H1 (cell line): ENCODE measurements at regions not wholly inside any gene's neighbourhood (a gene's known extent, or its start where the extent isn't known, plus 50 kb on each side); places are given as distances from the start of the nearest gene placed in this dataset.

Source experiments
- CTCF ChIA-PET: fragments of 300-600 bp; sonication (Branson Sonifier 250); formaldehyde crosslinking; loops from one replicate; lab custom pipeline; 2021; ENCODE audit not compliant: partially characterized antibody; lab: Charles Lee
- POLR2A ChIA-PET: fragments of 300-600 bp; sonication (Branson Sonifier 250); formaldehyde crosslinking; loops from one replicate; lab custom pipeline; 2021; ENCODE audit warnings: inconsistent platforms; ENCODE audit not compliant: partially characterized antibody; lab: Charles Lee
- DNase-seq, 2 experiments: peaks; one replicate each; pipeline versions ENCODE4 v3.0.0 to v3.0.0-alpha.2; 2010 to 2022; ENCODE audit warnings: low spot score in 2 of 2, low read depth in 1 of 2, mixed read lengths in 1 of 2
- FAIRE-seq: peaks from 2 replicates; lab custom pipeline; 2011; peaks lifted over from hg19 to GRCh38; lab: Jason Lieb, UNC
- H2AFZ ChIP-seq: 2 replicates; pipeline ENCODE4 v1.8.1; 2012; ENCODE audit warnings: low read length, inconsistent platforms
- H2AK5ac ChIP-seq: 2 replicates; pipeline ENCODE4 v1.6.1; 2013; ENCODE audit warnings: low read depth, low read length
- H2BK120ac ChIP-seq: replicated peaks from 2 replicates; pipeline ENCODE3; 2013; ENCODE audit warnings: low read depth, low read length, inconsistent platforms
- H2BK12ac ChIP-seq: 2 replicates; pipeline ENCODE4 v1.6.1; 2013; ENCODE audit warnings: low read depth, low read length
- H2BK15ac ChIP-seq: 2 replicates; pipeline ENCODE4 v1.6.1; 2013; ENCODE audit warnings: low read length
- H2BK20ac ChIP-seq: 2 replicates; pipeline ENCODE4 v1.6.1; 2013; ENCODE audit warnings: low read length
- H2BK5ac ChIP-seq: 2 replicates; pipeline ENCODE4 v1.6.1; 2013; ENCODE audit warnings: low read depth, low read length
- H3K14ac ChIP-seq: 2 replicates; pipeline ENCODE4 v1.6.1; 2013; ENCODE audit warnings: inconsistent platforms; ENCODE audit not compliant: insufficient read length
- H3K18ac ChIP-seq: 2 replicates; pipeline ENCODE4 v1.6.1; 2013; ENCODE audit warnings: low read length; ENCODE audit errors: extremely low read depth
- H3K23ac ChIP-seq: 2 replicates; pipeline ENCODE4 v1.6.1; 2013; ENCODE audit warnings: inconsistent platforms; ENCODE audit not compliant: insufficient read length
- H3K23me2 ChIP-seq: 2 replicates; pipeline ENCODE4 v1.6.1; 2013; ENCODE audit warnings: low read depth, low read length
- H3K27ac ChIP-seq: 2 replicates; pipeline ENCODE4 v1.6.1; 2011; ENCODE audit warnings: low read depth, low read length, inconsistent platforms
- H3K27me3 ChIP-seq, 4 experiments: replicated peaks in 1 of 4; 1 replicate in 1 of 4; 2 replicates in 3 of 4; pipeline versions ENCODE4 v1.6.1 to v1.8.1; 2011 to 2013; ENCODE audit warnings: low read length in 3 of 4, mild to moderate bottlenecking in 3 of 4, inconsistent platforms in 2 of 4, mixed read lengths in 2 of 4, moderate library complexity in 1 of 4; ENCODE audit not compliant: control insufficient read depth in 3 of 4, insufficient read depth in 3 of 4; ENCODE audit errors: extremely low read depth in 1 of 4
- H3K36me3 ChIP-seq, 4 experiments: 2 replicates each; pipeline versions ENCODE4 v1.6.1 to v1.8.1; 2011 to 2013; ENCODE audit warnings: mild to moderate bottlenecking in 4 of 4, low read length in 3 of 4, moderate library complexity in 2 of 4, control low read depth in 1 of 4, inconsistent platforms in 1 of 4; ENCODE audit not compliant: insufficient read depth in 4 of 4, control insufficient read depth in 2 of 4
- H3K4ac ChIP-seq: replicated peaks from 2 replicates; pipeline ENCODE3; 2013; ENCODE audit warnings: low read length, low read depth, mixed read lengths, inconsistent platforms; ENCODE audit not compliant: insufficient read length
- H3K4me1 ChIP-seq, 4 experiments: replicated peaks in 1 of 4; 1 replicate in 1 of 4; 2 replicates in 3 of 4; pipeline versions ENCODE4 v1.6.1 to v1.8.1; 2011 to 2013; ENCODE audit warnings: low read length in 3 of 4, inconsistent platforms in 2 of 4, mixed read lengths in 1 of 4; ENCODE audit not compliant: insufficient read depth in 4 of 4, control insufficient read depth in 3 of 4
- H3K4me2 ChIP-seq, 2 experiments: 2 replicates each; pipeline versions ENCODE4 v1.6.1 to v1.8.1; 2011 to 2013; ENCODE audit warnings: low read depth in 2 of 2, low read length in 2 of 2, control low read depth in 1 of 2, inconsistent platforms in 1 of 2, mild to moderate bottlenecking in 1 of 2; ENCODE audit not compliant: insufficient read depth in 1 of 2
- H3K4me3 ChIP-seq, 4 experiments: fragments of 200-600, 300-600 bp in 1 of 4; sonication (generic), shearing (Covaris generic), sonication (Bioruptor Twin) in 1 of 4; 2 replicates each; pipeline versions ENCODE4 v1.5.1 to v1.8.1; 2011 to 2016; ENCODE audit warnings: low read length in 4 of 4, low read depth in 3 of 4, control low read depth in 2 of 4, inconsistent platforms in 2 of 4, mild to moderate bottlenecking in 2 of 4, mixed read lengths in 1 of 4, moderate library complexity in 1 of 4; ENCODE audit not compliant: insufficient read depth in 2 of 4; ENCODE audit errors: extremely low read depth in 1 of 4
- H3K56ac ChIP-seq: replicated peaks from 2 replicates; pipeline ENCODE3; 2013; ENCODE audit warnings: low read depth, mild to moderate bottlenecking, mixed read lengths, low read length, inconsistent platforms; ENCODE audit not compliant: insufficient read length
- H3K79me1 ChIP-seq: 2 replicates; pipeline ENCODE4 v1.6.1; 2013; ENCODE audit warnings: low read depth, low read length, control low read depth
- H3K79me2 ChIP-seq, 2 experiments: 2 replicates each; pipeline versions ENCODE4 v1.6.1 to v1.8.1; 2012 to 2013; ENCODE audit warnings: low read length in 2 of 2, mild to moderate bottlenecking in 2 of 2, inconsistent platforms in 1 of 2; ENCODE audit not compliant: insufficient read depth in 2 of 2, control insufficient read depth in 1 of 2
- H3K9ac ChIP-seq, 4 experiments: replicated peaks in 1 of 4; 1 replicate in 1 of 4; 2 replicates in 3 of 4; pipeline versions ENCODE4 v1.6.1 to v1.8.1; 2011 to 2013; ENCODE audit warnings: low read depth in 3 of 4, low read length in 3 of 4, control low read depth in 2 of 4, mild to moderate bottlenecking in 2 of 4, moderate library complexity in 2 of 4, inconsistent platforms in 1 of 4; ENCODE audit errors: extremely low read depth in 1 of 4
- H3K9me3 ChIP-seq, 2 experiments: 2 replicates each; pipeline versions ENCODE4 v1.6.1 to v1.8.1; 2012 to 2013; ENCODE audit warnings: mild to moderate bottlenecking in 2 of 2, moderate library complexity in 2 of 2, control low read depth in 1 of 2, inconsistent platforms in 1 of 2, low read depth in 1 of 2, low read length in 1 of 2, mixed read lengths in 1 of 2; ENCODE audit not compliant: insufficient read depth in 2 of 2
- H4K20me1 ChIP-seq, 2 experiments: replicated peaks in 1 of 2; 2 replicates each; pipeline versions ENCODE3 to v1.8.1; 2011 to 2013; ENCODE audit warnings: inconsistent platforms in 2 of 2, low read length in 2 of 2, mild to moderate bottlenecking in 1 of 2; ENCODE audit not compliant: insufficient read depth in 2 of 2, control insufficient read depth in 1 of 2
- H4K5ac ChIP-seq: 2 replicates; pipeline ENCODE4 v1.6.1; 2013; ENCODE audit warnings: low read length, low read depth, mixed read lengths, inconsistent platforms; ENCODE audit not compliant: insufficient read length
- H4K8ac ChIP-seq: 2 replicates; pipeline ENCODE4 v1.8.0; 2013; ENCODE audit warnings: mild to moderate bottlenecking, moderate library complexity, low read length, inconsistent platforms; ENCODE audit not compliant: insufficient read depth; ENCODE audit errors: extremely low read depth
- H4K91ac ChIP-seq: replicated peaks from 2 replicates; pipeline ENCODE3; 2013; ENCODE audit warnings: low read length, mixed read lengths, inconsistent platforms; ENCODE audit not compliant: insufficient read length
- BRCA1 ChIP-seq: IDR thresholded peaks from 2 replicates; pipeline ENCODE4 v1.6.1; 2012; ENCODE audit warnings: low read depth, low read length, improper control_type of control experiment
- HDAC2 ChIP-seq, 2 experiments: fragments of 300-600 bp in 1 of 2; sonication (generic) in 1 of 2; IDR thresholded peaks; 2 replicates each; pipeline ENCODE4 v1.6.1; 2011 to 2012; ENCODE audit warnings: low read depth in 2 of 2, low read length in 2 of 2, mild to moderate bottlenecking in 2 of 2, moderate library complexity in 2 of 2, borderline replicate concordance in 1 of 2, inconsistent platforms in 1 of 2
- KDM1A ChIP-seq: fragments of 200-600, 300-600 bp; sonication (generic); IDR thresholded peaks from 2 replicates; pipeline ENCODE4 v1.7.1; 2016; ENCODE audit warnings: mild to moderate bottlenecking, low read length, borderline replicate concordance
- POLR2A ChIP-seq, 2 experiments: IDR thresholded peaks; 1 replicate in 1 of 2; 2 replicates in 1 of 2; pipeline ENCODE4 v1.6.1; 2011; ENCODE audit warnings: low read depth in 2 of 2, low read length in 2 of 2, mild to moderate bottlenecking in 2 of 2; ENCODE audit errors: control extremely low read depth in 1 of 2
- SAP30 ChIP-seq: fragments of 300-600 bp; sonication (generic); IDR thresholded peaks from 2 replicates; pipeline ENCODE4 v1.7.1; 2012; ENCODE audit warnings: low read length, moderate library complexity, mild to moderate bottlenecking, inconsistent platforms; ENCODE audit not compliant: insufficient read depth, insufficient replicate concordance
- SUZ12 ChIP-seq: fragments of 200-600 bp; sonication (generic); IDR thresholded peaks from 2 replicates; pipeline ENCODE4 v1.6.1; 2012; ENCODE audit warnings: mild to moderate bottlenecking, inconsistent platforms, low read length, moderate library complexity, mixed read lengths
- TCF12 ChIP-seq: IDR thresholded peaks from 2 replicates; pipeline ENCODE4 v1.6.1; 2011; ENCODE audit warnings: low read depth, mild to moderate bottlenecking, low read length
- ZNF274 ChIP-seq: IDR thresholded peaks from 2 replicates; pipeline ENCODE4 v1.7.0; 2012; ENCODE audit warnings: low read length, borderline replicate concordance; ENCODE audit errors: extremely low read depth
- WGBS, 2 experiments: shearing (Covaris generic) in 1 of 2; methylation state at CpG; one replicate each; pipeline versions ENCODE4 v1.1.6 to v1.1.7; 2013 to 2015; ENCODE audit warnings: low lambda C conversion rate in 2 of 2, mixed read lengths in 2 of 2, inconsistent platforms in 1 of 2, low coverage in 1 of 2, missing lambda C conversion rate in 1 of 2; ENCODE audit not compliant: insufficient replicate concordance in 2 of 2, insufficient coverage in 1 of 2, insufficient read length in 1 of 2; ENCODE audit errors: extremely low coverage in 1 of 2, missing lambda C conversion rate in 1 of 2; 5-methylcytosine and 5-hydroxymethylcytosine counted together
- TF ChIP-seq, protein P1 (sequence below), 3 experiments: IDR thresholded peaks; 1 replicate in 2 of 3; 2 replicates in 1 of 3; pipeline versions ENCODE4 v1.5.1 to v1.6.1; 2011; ENCODE audit warnings: low read length in 3 of 3, mild to moderate bottlenecking in 3 of 3, inconsistent platforms in 2 of 3, low read depth in 1 of 3, moderate library complexity in 1 of 3; ENCODE audit not compliant: insufficient read depth in 1 of 3; ENCODE audit errors: control extremely low read depth in 1 of 3

GRCh38 chr17:79504181-79504605 is 106.7 kb downstream of the RBFOX3 start:
- no peak overlapping the region for H3K14ac ChIP-seq
- H2AK5ac ChIP-seq, result no peak overlapping the region
- H3K9ac ChIP-seq, result no peak overlapping the region
- H3K27ac ChIP-seq, result no peak overlapping the region
- no peak overlapping the region for H4K91ac ChIP-seq
- FAIRE-seq, result no peak
- H4K8ac ChIP-seq, result no peak overlapping the region
- H3K79me2 ChIP-seq, result no peaks in the 10 kb centered on the region
- H2BK20ac ChIP-seq, result no peak overlapping the region
- H2AFZ ChIP-seq, result no peak overlapping the region
- H4K5ac ChIP-seq, result no peak overlapping the region
- H3K4ac ChIP-seq, result no peak overlapping the region
- H3K23me2 ChIP-seq, result peaks cover under 1% of the 10 kb centered on the region; the same call in 1 of the 2 replicates
- no peaks in the 10 kb centered on the region for H3K27me3 ChIP-seq
- no peaks in the 10 kb centered on the region for H3K36me3 ChIP-seq
- H3K18ac ChIP-seq, result no peak overlapping the region
- no peak overlapping the region for H3K4me2 ChIP-seq
- no peaks in the 10 kb centered on the region for H3K79me1 ChIP-seq
- H3K4me3 ChIP-seq, result no peak overlapping the region
- ChIA-PET CTCF (interaction anchor here (0.9 to 1.8 kb wide), 11 partner anchors 11 to 416 kb away, joined by 3 to 9 read pairs (median 3); no protein-coding TSS in a partner anchor), POLR2A (no interaction called here)
- H3K56ac ChIP-seq, result no peak overlapping the region
- no peak overlapping the region for H3K23ac ChIP-seq
- no peak overlapping the region for H2BK120ac ChIP-seq
- H3K9me3 ChIP-seq, result no peaks in the 10 kb centered on the region
- no peak overlapping the region for H2BK5ac ChIP-seq
- no peak for DNase-seq
- H3K4me1 ChIP-seq, result peaks cover 0 to 4% (median 0%) of the 10 kb centered on the region in 4 experiments; a peak in 1 of 7 replicates
- no peak overlapping the region for H2BK15ac ChIP-seq
- no peaks in the 10 kb centered on the region for H4K20me1 ChIP-seq
- 79% methylated on average over 13 of the region's 13 CpGs; no CpG with 5 or more reads in 1 of the 2 experiments for WGBS, 2 experiments
- H2BK12ac ChIP-seq, result no peak overlapping the region
- TF ChIP-seq SAP30, result no peak
- no peak for TF ChIP-seq POLR2A (IDR thresholded peaks at IDR 0.05; ENCODE audit: control extremely low read depth in 1 of 2, low read depth in 2 of 2, low read length in 2 of 2)
- no peak for TF ChIP-seq SUZ12
- no peak for TF ChIP-seq HDAC2 (IDR thresholded peaks at IDR 0.05; ENCODE audit: borderline replicate concordance in 1 of 2, low read depth in 2 of 2, low read length in 2 of 2)
- no peak for TF ChIP-seq TCF12
- no peak for TF ChIP-seq ZNF274
- TF ChIP-seq KDM1A, result no peak
- TF ChIP-seq BRCA1, result no peak
- TF ChIP-seq, protein P1, sequence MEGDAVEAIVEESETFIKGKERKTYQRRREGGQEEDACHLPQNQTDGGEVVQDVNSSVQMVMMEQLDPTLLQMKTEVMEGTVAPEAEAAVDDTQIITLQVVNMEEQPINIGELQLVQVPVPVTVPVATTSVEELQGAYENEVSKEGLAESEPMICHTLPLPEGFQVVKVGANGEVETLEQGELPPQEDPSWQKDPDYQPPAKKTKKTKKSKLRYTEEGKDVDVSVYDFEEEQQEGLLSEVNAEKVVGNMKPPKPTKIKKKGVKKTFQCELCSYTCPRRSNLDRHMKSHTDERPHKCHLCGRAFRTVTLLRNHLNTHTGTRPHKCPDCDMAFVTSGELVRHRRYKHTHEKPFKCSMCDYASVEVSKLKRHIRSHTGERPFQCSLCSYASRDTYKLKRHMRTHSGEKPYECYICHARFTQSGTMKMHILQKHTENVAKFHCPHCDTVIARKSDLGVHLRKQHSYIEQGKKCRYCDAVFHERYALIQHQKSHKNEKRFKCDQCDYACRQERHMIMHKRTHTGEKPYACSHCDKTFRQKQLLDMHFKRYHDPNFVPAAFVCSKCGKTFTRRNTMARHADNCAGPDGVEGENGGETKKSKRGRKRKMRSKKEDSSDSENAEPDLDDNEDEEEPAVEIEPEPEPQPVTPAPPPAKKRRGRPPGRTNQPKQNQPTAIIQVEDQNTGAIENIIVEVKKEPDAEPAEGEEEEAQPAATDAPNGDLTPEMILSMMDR (IDR thresholded peaks at IDR 0.05; ENCODE audit: control extremely low read depth in 1 of 3, insufficient read depth in 1 of 3, low read depth in 1 of 3, low read length in 3 of 3), result peak in 1 of 3 experiments; percentile 32; a peak in 2 of 4 replicates
